HG02938 (cell line): ENCODE measurements at regions not wholly inside any gene's neighbourhood (a gene's known extent, or its start where the extent isn't known, plus 50 kb on each side); places are given as distances from the start of the nearest gene placed in this dataset.
"Not testable (repeated sequence)": the region's sequence is repeated elsewhere in the genome, so short reads cannot be mapped to it uniquely, and the experiment has no call there.

Source experiments
- ATAC-seq: cut with Tn5 transposase; IDR thresholded peaks from one replicate; pipeline ENCODE4 v1.9.1; 2021; ENCODE audit warnings: mild to moderate bottlenecking, moderate library complexity; ENCODE audit not compliant: unreplicated experiment

GRCh38 chr5:6241056-6241455 is 137.3 kb downstream of the MED10 start:
- ATAC-seq = not testable (repeated sequence)

- peak; percentile 83 for ATAC-seq
Measured at GRCh38 chr5:6236858-6237481, 141.4 kb downstream of the MED10 start.

GRCh38 chr5:6236170-6236793 is 142.1 kb downstream of the MED10 start:
- ATAC-seq = no peak

- ATAC-seq = no peak
Measured at GRCh38 chr5:6235726-6236125, 142.6 kb downstream of the MED10 start.

GRCh38 chr5:6228257-6229250 is 149.8 kb downstream of the MED10 start:
- ATAC-seq = no peak

GRCh38 chr5:6225121-6225607 is 153.2 kb downstream of the MED10 start:
- no peak for ATAC-seq

GRCh38 chr5:6224406-6224805 is 153.9 kb downstream of the MED10 start:
- no peak for ATAC-seq

GRCh38 chr5:6222899-6223298 is 155.4 kb downstream of the MED10 start:
- ATAC-seq = no peak

GRCh38 chr5:6222121-6222520 is 156.2 kb downstream of the MED10 start:
- ATAC-seq = no peak

GRCh38 chr5:6221141-6221626 is 157.2 kb downstream of the MED10 start:
- ATAC-seq = no peak

GRCh38 chr5:6220346-6221088 is 157.8 kb downstream of the MED10 start:
- ATAC-seq = no peak

GRCh38 chr5:6218517-6218916 is 159.8 kb downstream of the MED10 start:
- no peak for ATAC-seq

- no peak for ATAC-seq
Measured at GRCh38 chr5:6218116-6218515, 160.2 kb downstream of the MED10 start.

GRCh38 chr5:6216471-6217075 is 161.8 kb downstream of the MED10 start:
- no peak for ATAC-seq

- ATAC-seq = no peak
Measured at GRCh38 chr5:6215891-6216290, 162.5 kb downstream of the MED10 start.

- no peak for ATAC-seq
Measured at GRCh38 chr5:6212244-6212643, 166.1 kb downstream of the MED10 start.

GRCh38 chr5:6206501-6206900 is 171.8 kb downstream of the MED10 start:
- no peak for ATAC-seq

- ATAC-seq = no peak
Measured at GRCh38 chr5:6202968-6203365, 175.4 kb downstream of the MED10 start.

- no peak for ATAC-seq
Measured at GRCh38 chr5:6202149-6202967, 176.0 kb downstream of the MED10 start.
